HG03439 (cell line): ENCODE measurements at regions not wholly inside any gene's neighbourhood (a gene's known extent, or its start where the extent isn't known, plus 50 kb on each side); places are given as distances from the start of the nearest gene placed in this dataset.
"Not testable (repeated sequence)": the region's sequence is repeated elsewhere in the genome, so short reads cannot be mapped to it uniquely, and the experiment has no call there.

ENCODE experiments used
- ATAC-seq: cut with Tn5 transposase; IDR thresholded peaks from one replicate; pipeline ENCODE4 v1.9.1; 2021; ENCODE audit warnings: mild to moderate bottlenecking, moderate library complexity; ENCODE audit not compliant: unreplicated experiment

GRCh38 chr6:27633221-27633688 lies 160.3 kb upstream of the ZNF184 start:
- ATAC-seq = not testable (repeated sequence)

- ATAC-seq = no peak
These were observed 158.7 kb upstream of the ZNF184 start for GRCh38 chr6:27631609-27631916.

- ATAC-seq = no peak
These were observed 158.1 kb upstream of the ZNF184 start for GRCh38 chr6:27630727-27631608.

- ATAC-seq = no peak
These were observed 151.9 kb upstream of the ZNF184 start for GRCh38 chr6:27624694-27625262.

- no peak for ATAC-seq
These were observed 150.2 kb upstream of the ZNF184 start for GRCh38 chr6:27623103-27623502.

GRCh38 chr6:27619436-27619835 lies 146.5 kb upstream of the ZNF184 start:
- ATAC-seq = no peak

GRCh38 chr6:27617700-27618689 lies 145.1 kb upstream of the ZNF184 start:
- ATAC-seq = no peak

- no peak for ATAC-seq
These were observed 144.3 kb upstream of the ZNF184 start for GRCh38 chr6:27617046-27617687.

DNA sequence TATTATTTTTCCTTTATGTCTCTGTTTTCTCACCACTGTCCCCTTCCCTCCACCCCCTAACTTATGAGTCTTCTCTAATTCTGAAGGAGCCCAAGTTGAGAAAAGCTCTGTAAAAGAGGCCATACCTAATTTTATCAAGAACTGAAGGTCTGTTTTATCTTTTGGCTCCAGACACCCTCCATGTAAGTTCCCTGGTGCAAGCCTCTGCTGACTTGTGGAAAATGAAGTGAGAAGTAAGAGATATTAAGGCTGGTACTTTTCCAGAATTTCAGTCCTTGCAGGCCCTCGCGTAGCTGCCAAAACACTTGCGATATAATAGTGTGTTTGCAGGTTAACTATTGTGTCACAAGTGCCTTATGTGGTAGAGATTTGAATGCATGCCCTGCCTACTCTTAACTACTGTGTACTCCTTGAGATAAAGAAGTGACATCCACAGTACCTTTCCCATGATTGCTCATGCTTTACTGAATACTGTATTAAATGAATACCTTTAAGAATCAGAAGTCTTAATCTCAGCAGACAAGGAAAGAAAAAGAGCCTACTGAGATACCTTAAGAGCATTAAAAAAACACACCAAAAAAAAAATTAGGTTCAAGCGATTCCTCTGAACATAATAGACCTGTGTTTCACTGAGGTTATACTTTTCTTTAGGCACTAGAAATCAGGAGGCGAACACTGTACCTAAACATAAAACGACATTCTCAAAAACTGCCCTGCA lies 143.6 kb upstream of the ZNF184 start:
- ATAC-seq = no peak

DNA sequence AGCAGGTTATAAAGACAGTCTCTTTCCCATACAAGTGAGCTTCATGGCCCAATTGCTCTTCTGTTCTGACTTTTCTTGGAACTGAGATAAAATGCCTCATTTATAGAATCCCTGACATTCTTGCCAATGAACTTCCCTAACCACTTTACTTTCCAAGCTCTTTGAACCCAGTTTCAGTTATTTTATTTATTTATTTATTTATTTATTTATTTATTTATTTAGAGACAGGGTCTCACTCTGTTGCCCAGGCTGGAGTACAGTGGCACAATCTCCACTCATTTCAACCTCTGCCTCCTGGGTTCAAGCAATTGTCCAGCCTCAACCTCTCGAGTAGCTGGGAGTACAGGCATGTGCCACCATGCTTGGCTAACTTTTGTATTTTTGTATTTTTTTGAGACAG lies 138.5 kb upstream of the ZNF184 start:
- no peak for ATAC-seq

DNA sequence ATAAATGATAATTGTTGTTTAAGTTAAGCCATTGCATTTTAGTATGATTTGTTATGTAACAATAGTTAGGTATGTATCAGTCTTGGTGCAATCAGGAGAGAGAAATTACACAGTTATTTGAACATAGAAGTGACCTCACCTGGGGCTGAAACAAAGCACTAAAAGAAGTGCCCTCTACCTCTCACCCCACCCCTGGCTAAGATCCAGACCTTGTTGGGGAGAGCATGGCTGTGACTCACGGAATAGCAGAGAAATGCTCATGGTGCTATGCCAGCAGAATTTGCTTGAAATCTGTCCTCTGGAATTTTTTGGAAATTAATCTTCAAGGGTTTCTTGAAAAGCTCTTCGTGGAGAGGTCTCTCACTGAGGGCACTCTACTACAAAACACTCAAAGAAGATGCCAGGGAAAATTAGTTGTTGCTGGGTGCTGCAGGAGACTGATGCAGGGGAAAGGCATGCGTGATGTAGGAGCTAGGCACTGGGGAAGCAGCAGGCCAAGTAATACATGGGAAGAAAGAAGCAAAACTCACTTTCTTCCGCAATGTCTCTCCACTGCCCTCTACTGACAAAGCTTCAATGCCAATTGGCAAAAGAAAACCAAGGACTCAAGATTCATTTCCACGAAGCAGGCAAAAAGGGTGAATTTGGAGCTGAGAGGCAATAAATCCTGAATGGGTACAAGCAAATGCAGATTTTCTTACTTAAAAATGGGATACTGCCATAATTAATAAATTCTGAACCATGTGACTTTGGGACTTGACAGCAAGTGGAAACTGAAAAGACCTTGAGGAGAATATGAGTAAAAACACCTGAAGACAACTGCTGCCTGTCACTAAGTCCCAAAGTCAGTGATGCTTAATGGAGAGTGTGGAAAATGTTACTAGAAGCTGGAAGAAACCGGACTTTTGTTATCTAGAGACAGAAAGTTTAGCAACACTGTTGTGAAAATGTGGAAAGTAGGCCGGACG lies 136.3 kb upstream of the ZNF184 start:
- ATAC-seq = no peak

DNA sequence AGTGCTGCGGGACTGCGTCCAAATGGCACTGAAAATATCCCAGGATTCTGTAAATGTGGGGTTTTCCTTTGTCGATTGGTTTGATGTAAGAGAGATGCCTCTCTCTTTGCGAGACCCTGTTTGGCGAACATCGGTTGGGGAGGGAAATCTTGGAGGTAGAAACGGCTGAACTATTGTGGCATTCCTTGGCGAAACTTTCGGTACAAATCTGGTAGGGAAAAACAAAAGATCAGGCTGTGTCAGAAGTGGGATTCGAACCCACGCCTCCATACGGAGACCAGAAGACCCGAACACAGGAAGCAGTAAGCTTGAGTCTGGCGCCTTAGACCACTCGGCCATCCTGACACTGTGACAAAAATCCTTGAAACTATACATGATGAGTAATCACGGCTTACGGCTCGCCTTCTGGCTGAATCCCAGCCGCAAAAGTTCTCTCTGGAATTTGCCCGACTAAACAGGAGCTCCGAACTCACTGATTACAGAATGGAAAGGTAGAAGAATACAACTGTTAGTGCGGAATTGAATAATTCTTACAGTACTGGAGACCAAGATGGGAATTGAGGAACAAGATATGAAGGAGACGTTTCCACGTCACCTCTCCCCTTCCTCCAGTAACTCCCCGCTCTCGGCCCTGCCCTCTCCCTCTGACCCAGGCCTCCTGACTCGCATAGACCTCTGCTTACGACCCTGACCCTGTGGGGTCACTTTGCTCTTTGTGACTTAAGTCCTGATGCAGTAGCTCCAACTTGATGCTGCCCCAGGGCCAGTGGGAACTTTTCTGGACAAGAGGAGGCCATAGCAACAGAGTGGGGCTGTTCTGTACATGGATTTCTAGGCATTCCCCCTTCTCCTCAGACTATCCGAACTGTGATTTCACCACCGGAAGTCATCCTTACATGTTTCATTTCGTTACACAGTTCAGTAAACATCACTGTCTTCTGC lies 132.8 kb upstream of the ZNF184 start:
- ATAC-seq = no peak

DNA sequence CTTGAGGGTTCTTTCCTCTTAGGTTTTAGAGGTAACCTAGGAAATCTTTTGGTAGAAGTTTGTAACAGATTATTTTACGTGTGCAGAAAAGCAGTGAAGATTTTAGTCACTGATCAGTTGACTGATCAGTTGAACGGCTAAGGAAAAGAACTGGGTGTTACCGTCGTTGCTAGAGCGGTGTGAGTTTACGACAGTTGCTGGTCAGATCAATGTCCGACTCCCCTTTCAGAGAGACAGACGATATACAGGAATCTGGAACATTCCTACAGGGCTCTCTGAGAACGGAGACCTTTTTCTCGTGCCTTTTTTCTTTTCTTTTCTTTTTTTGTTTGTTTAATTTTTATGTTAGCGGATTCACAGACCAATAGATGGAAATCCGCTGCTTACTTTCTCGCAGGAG lies 132.1 kb upstream of the ZNF184 start:
- ATAC-seq = no peak

DNA sequence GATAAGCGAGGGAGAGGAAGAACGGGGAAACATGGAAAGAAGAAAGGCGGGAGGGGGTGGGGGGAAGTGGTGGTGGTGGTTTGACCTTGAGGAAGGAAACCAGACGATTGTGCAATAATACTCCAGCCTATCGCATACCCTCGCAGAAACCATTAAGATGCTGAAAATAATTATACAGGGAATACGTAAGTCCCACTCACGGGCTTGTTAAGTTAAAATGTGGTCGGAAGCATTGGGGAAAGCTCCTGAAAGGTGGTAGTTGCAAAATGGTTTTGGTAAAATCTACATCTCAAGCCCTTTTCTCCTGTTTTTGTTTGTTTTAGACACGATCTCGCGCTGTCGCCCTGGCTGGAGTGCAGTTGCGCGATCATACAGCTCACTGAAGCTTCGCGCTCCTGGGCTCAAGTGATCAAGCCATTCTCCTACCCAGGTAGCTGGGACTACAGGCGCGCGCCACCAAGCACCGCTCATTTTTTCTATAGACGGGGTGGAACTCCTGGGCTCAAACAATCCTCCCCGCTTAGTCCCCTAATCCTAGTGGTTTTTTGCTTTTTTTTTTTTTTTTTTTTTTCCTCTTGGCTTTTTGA lies 128.9 kb upstream of the ZNF184 start:
- ATAC-seq = no peak

DNA sequence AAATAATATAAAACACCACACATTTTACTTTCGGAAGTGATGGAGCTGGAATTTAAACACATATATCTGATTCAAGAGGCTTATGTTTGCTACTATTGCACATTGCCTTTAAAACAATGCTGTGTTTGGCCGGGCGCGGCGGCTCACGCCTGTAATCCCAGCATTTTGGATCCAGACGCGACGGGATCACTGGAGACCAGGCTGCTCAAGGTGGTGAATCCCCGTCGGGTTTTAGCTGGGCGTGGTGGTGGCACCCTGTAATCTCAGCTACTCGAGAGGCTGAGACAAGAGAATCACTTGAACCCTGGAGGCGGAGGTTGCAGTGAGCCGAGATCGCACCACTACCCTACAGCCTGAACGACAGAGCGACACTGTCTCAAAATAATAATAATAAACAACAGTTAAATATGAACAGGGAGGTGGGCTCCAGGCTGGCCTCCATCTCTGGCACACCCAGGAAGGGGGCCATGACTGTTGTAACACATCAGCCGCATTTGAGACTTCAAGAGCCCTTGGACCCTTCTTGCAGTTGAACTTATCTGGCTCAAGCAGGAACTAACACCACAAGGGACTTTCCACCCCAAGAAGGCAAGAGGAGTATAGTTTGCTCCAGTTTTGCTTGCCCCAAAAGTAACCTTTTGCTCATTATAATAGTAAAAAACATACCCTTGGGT lies 127.1 kb upstream of the ZNF184 start:
- ATAC-seq = no peak

DNA sequence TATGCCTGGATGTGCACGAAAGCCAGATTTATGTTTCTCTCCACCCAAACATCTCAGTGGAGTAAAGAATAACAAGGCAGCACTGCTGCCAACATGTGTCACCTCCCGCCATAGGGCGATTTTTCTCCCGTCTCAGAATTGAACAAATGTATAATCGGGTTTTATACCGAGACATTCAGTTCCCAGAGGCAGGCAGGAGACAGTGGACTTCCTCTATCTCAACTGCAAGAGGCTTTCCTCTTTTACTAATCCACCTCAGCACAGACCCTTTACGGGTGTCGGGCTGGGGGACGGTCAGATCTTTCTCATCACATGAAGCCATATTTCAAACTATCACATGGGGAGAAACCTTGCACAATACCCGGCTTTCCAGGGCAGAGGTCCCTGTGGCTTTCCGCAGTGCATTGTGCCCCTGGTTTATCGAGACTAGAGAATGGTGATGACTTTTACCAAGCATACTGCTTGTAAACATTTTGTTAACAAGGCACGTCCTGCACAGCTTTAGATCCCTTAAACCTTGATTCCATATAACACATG lies 124.2 kb upstream of the ZNF184 start:
- not testable (repeated sequence) for ATAC-seq

GRCh38 chr6:27593861-27594260 lies 121.0 kb upstream of the ZNF184 start:
- ATAC-seq = no peak
